GF-D8 (cell line): ENCODE measurements at regions not wholly inside any gene's neighbourhood (a gene's known extent, or its start where the extent isn't known, plus 50 kb on each side); places are given as distances from the start of the nearest gene placed in this dataset.
"Not testable (repeated sequence)": the region's sequence is repeated elsewhere in the genome, so short reads cannot be mapped to it uniquely, and the experiment has no call there.

ENCODE experiments used
- DNase-seq: peaks from one replicate; lab custom pipeline; 2025; lab: John Stamatoyannopoulos, UW

DNA sequence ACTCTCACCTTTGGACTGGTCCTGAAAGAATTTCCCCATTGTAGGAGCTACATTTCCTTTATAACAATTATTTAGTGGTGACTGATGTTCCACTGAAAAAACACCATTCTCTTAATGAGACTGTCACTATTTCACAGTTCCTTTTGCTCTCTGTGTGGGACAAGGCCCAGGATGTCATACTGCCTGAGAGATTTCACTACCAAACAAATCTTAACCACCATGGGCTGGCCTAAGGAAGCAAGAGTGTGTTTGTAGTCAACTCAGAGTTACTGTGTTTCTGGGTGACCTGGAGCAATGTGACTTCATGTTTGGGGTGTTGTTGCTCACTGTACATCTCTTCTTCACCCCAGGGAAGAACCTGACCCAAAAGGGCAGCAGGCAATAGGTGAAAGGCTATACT, 50.1 kb upstream of the ZNF608 start:
- no peak for DNase-seq

- DNase-seq: no peak
Measured at GRCh38 chr5:124797665-124798087, 51.2 kb upstream of the ZNF608 start.

- DNase-seq: no peak
Measured at GRCh38 chr5:124798890-124799289, 52.5 kb upstream of the ZNF608 start.

- no peak for DNase-seq
Measured at GRCh38 chr5:124801551-124801950, 55.1 kb upstream of the ZNF608 start.

DNA sequence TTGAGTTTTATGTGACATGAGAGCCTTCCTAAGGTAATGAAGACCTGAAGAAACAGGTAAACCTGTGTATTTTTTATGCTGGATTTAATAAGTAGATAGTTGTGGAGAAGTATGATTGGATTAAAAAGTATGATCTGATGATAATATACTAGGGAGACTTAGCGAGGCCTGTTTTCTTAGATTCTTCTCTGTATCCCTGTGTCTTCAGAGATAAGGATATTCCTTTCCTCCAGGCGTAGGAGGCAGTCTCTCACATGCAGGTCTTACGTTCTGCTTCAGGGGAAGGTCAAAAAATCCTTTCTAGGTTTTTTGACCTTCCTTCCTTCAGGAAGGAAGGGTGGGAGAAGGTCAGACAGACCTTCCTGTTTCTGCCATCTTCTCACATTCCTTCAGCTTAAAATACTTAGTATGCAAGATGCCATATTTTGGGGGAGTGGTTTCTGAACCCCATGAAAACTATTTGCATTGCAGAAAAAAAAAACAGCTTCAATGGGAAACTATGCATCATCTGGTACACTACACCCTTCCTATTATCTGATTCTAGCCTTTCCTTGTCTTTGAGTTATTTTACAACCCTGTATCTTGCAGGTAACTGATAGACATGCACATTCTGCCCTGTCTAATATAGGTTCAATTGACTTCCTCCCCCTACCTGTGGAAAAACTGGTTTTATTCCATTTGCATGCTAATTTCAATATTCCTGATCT, 57.3 kb upstream of the ZNF608 start:
- no peak for DNase-seq

DNA sequence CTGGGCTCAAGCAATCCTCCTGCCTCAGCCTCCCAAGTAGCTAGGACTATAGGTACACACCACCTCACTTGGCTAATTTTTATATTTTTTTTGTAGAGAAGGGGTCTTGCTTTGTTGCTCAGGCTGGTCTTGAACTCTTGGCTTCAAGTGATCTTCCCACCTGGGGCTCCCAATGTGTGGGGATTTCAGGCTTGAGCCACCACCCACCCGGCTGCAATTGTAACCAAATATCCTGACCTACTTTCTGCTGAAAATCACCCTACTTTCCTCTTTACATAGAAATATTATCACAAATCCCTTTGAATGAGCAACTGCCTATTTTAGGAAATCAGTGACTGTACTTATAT, 59.6 kb upstream of the ZNF608 start:
- no peak for DNase-seq

DNA sequence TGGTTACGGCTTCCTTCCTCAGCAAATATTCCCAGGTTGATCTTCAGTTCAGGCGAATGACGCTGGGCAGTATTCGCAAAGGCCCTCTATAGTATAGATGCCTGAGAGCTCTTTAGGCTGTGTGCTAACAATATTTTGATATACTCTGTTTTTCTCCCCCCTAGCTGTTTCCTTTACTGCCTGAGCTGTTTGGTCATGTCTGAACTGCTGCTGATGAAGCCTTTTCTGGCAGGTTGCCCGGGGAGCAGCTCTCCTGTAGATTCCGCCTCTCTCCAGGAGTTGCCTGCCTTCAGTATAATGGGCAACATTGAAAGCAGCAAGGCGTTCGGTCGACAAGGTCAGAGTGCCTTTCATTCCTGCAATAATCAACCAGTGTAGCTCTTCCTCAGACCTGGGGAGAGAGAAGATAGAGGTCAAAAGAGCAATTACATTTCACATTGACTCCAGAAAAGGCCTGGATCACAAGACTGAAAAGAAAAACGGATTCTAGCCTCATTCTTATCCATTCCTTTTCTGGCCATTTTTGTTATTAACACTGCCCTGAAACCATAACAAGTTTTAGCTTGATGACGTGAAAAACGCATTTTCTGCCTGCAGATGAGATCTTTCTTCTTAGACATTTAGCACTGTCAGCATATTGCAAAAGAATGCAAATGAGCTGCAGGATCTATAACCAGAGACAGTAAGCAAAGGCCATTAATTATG, 60.1 kb upstream of the ZNF608 start:
- no peak for DNase-seq

GRCh38 chr5:124808842-124809268, 62.4 kb upstream of the ZNF608 start:
- DNase-seq: no peak

DNA sequence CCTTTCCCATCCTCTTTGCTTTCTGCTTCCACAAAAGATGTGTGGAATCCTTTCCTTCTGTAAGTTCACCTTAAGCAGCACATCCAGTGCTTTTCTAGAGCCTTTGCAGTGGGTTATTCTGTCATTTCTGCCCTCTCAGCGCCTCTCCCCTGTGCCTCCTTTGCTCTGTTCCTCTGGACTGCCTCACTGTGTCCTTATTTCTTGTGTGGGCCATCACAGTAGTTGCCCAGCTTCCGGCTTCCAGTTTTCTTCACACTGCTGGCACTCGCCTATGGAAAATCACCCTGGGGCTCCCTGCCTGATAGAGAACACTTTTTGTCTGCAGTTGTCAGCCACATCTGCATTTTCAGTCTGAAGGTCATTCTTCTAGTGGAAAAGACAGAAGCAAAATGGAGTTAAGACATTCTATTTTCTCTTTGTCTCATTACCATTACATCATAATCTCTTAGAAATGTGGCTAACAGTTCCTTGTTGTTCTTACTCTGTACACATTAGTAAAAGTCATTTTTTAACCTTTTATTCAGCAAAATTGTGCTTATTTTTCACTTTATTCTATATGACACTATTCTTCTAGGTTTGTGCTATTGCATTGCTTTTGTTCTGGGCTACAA, 64.1 kb upstream of the ZNF608 start:
- no peak for DNase-seq

- no peak for DNase-seq
Measured at GRCh38 chr5:124812771-124813358, 66.4 kb upstream of the ZNF608 start.

GRCh38 chr5:124816381-124816780, 69.9 kb upstream of the ZNF608 start:
- no peak for DNase-seq

DNA sequence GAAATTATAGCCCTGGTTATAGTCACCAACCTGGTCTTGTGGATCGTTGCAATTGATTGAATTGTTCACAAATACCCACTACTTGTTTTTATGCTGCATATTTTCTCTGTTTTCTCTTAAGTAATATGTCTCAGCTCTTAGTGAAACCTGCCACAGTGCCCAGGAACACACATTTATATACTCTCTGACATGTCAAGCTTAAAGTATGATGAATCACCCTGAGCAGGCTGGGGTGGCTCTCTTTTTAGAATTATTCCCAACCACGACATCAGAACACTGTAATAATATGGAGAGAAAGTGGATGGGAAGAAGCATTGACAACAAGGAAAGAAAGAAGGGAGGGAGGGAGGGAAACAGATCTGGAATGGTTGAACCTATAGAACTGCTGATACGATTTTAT, 72.8 kb upstream of the ZNF608 start:
- no peak for DNase-seq

DNA sequence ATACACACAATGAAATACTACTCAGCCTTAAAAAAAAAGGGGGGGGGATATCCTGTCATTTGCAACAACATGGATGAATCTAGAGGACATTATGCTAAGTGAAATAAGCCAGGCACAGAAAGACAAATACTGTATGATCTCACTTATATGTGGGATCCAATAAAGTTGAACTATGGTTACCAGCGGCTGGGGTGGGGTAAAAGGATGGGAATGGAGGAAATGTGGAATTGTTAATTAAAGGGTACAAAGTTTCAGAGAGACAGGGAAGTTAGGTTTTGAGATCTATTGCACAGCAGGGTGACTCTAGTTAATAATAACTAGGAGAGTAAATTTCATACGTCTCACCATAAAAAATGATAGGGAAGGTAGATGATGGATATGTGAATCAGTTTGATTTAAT, 76.2 kb upstream of the ZNF608 start:
- DNase-seq: no peak

DNA sequence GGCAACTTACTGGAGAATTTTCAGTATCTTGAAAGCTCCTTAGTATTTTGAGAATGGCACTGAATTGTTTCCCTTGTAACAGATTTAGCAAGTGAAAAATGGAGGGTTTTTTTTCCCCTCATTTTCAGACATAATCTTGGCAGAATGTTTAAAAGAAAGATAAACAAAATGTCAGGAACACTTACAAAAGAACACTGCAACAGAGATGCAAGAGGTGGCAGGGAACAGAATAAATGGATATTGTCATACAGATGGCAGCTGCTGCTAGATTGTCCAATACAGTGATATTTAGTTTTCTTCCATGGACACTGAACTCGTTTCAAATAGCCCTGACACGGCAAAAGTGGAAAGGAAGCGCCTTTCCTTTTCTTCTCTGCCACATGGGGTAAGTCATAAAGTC, 76.9 kb upstream of the ZNF608 start:
- no peak for DNase-seq

DNA sequence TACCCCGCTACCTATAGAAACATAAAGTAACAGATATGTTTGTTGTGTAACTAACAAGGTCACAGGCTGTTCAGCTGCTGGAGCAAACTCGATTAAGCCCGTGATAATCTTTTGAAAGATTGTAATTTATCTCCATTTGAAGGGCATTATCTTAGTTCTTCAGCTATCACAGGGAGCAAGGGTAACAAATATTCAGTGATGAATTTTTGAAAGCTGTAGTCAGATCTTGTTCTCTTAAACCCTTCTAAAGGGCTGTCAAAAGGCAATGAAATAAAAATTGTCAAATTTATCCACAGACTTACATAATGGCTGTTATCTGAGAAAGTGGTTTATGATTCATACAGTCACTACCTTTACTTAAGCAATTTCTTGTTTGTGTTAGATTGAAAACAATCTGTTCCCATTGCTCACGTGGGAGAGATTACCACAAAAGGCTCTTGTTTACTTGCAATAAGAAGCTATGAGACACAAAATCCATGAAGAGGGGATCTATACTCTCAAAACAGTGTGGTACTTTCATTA, 78.3 kb upstream of the ZNF608 start:
- DNase-seq: no peak

GRCh38 chr5:124825250-124825982, 79.0 kb upstream of the ZNF608 start:
- DNase-seq: no peak

GRCh38 chr5:124825983-124826337, 79.5 kb upstream of the ZNF608 start:
- DNase-seq: no peak

DNA sequence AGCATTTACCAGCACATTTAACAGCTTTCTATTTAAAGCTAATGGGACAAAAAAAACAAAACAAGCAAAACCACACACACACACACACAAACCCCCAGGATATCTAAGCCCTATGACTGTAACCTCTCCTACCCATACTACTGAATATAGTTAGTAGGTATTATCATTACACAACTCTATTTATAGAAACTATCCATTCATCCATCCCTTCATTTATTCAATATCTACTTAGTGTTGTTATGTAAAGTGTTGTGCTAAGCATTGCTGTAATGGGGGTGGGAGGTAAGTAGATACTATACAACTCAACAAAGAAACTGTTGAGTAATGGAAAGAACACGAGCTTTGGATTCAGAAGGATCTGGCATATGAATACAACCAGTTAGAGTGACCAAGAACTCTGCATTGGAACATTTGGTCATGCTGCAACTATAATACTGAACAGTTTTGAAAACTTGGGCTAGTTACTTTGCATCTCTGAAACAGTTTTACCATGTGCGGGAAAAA, 82.3 kb upstream of the ZNF608 start:
- no peak for DNase-seq

GRCh38 chr5:124831687-124832240, 85.3 kb upstream of the ZNF608 start:
- no peak for DNase-seq

DNA sequence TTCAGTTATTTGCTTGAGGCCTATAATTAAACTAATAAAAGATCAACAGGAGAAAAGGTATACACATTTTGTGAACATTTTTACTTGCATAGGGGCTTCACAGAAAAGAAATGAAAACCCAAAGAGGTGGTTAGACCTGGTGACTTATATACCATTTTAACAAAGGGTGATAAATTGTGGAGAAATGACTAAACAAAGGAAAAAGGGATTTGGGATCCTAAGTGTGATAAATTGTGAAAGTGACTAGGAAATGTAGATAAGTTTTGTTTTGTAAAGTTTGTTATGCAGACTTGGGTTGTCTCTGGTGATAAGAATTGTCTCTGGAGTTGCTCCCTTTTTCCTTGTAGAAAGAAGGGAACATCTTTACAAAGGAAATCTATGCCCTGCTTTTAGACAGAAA, 86.1 kb upstream of the ZNF608 start:
- DNase-seq: no peak

DNA sequence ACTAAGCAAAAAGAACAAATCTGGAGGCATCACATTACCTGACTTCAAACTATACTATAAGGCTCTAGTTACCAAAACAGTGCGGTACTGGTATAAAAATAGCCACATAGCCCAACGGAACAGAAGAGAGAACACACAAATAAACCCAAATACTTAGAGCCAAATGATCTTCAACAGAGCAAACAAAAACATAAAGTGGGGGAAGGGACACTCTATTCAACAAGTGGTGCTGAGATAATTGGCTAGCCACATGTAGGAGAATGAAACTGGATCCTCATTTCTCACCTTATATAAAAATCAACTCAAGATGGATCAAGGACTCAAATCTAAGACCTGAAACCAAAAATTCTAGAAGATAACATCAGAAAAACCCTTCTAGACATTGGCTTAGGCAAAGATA, 89.9 kb upstream of the ZNF608 start:
- DNase-seq: not testable (repeated sequence)
